ENCODE measurements at regions not wholly inside any gene's neighbourhood (a gene's known extent, or its start where the extent isn't known, plus 50 kb on each side); places are given as distances from the start of the nearest gene placed in this dataset.
A peak's percentile ranks its signal among the peaks of the same experiment; 100 is the strongest.
"Not testable (repeated sequence)": the region's sequence is repeated elsewhere in the genome, so short reads cannot be mapped to it uniquely, and the experiment has no call there.

DNA sequence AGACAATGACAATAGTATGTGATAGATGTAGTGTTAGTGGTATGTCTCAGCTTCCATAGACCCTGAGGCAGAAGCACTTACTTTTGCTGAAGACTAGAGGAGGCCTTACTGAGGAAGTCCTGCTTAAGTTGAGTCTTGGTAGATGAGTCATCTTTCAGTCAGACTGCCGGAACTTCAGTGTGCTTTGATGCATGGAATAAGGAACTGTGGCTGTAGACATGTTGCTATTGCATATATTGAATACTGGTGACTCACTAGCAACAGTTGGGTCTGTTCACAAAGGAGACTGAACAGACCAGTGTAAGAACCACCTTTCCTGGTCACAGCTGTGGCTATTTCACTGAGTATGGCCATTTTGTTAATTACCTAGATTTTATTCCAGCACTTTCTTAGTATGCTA, 1000.6 kb downstream of the OLFM4 start:
- WGBS (ENCODE audit: low lambda C conversion rate, missing lambda C conversion rate), result 42% methylated on average over 1 of the region's 1 CpG
- H4K20me1 ChIP-seq (ENCODE audit: insufficient read depth, poor library complexity, severe bottlenecking), result no peaks in the 10 kb centered on the region
- no peak for TF ChIP-seq EZH2 (IDR thresholded peaks at IDR 0.05; ENCODE audit: borderline replicate concordance)
- TF ChIP-seq, protein P1, sequence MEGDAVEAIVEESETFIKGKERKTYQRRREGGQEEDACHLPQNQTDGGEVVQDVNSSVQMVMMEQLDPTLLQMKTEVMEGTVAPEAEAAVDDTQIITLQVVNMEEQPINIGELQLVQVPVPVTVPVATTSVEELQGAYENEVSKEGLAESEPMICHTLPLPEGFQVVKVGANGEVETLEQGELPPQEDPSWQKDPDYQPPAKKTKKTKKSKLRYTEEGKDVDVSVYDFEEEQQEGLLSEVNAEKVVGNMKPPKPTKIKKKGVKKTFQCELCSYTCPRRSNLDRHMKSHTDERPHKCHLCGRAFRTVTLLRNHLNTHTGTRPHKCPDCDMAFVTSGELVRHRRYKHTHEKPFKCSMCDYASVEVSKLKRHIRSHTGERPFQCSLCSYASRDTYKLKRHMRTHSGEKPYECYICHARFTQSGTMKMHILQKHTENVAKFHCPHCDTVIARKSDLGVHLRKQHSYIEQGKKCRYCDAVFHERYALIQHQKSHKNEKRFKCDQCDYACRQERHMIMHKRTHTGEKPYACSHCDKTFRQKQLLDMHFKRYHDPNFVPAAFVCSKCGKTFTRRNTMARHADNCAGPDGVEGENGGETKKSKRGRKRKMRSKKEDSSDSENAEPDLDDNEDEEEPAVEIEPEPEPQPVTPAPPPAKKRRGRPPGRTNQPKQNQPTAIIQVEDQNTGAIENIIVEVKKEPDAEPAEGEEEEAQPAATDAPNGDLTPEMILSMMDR (IDR thresholded peaks at IDR 0.05; ENCODE audit: poor library complexity), result no peak
- H3K4me1 ChIP-seq (ENCODE audit: insufficient read depth), result no peaks in the 10 kb centered on the region
- H3K79me2 ChIP-seq, result no peaks in the 10 kb centered on the region
- no peaks in the 10 kb centered on the region for H3K9me2 ChIP-seq (replicated peaks; ENCODE audit: insufficient read depth)
- H3K27ac ChIP-seq, result peak overlapping the region; percentile 36
- no peaks in the 10 kb centered on the region for H3K27me3 ChIP-seq
- H2AFZ ChIP-seq, result no peak overlapping the region
- no peak overlapping the region for H3K4me2 ChIP-seq
- peak; percentile 59 for DNase-seq (ENCODE audit: low spot score)
- H3K4me3 ChIP-seq, result no peak overlapping the region
- no peaks in the 10 kb centered on the region for H3K36me3 ChIP-seq (replicated peaks; ENCODE audit: insufficient read depth, low read depth)
- no peaks in the 10 kb centered on the region for H3K9me3 ChIP-seq (ENCODE audit: low read depth)

DNA sequence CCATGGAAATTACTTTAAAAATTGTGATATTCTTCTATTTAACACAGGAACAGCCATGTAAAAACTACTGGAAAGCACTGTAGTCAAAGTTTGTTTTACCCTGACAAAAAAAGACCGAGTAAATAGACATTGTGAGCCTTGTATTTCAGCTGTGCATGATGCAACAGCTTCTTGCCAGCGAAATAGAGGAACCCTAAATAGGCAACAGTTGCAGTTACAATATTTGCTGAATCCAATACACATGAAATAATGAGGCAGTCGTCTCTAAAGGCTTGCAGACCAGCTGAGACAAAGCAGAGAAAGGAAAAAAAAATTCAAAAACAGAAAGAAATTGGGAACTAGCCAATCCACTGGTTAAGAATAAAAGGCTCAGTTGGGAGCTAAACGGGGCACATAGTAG, 1001.1 kb downstream of the OLFM4 start:
- no peaks in the 10 kb centered on the region for H3K9me3 ChIP-seq (ENCODE audit: low read depth)
- no peaks in the 10 kb centered on the region for H4K20me1 ChIP-seq (ENCODE audit: insufficient read depth, poor library complexity, severe bottlenecking)
- no peaks in the 10 kb centered on the region for H3K4me1 ChIP-seq (ENCODE audit: insufficient read depth)
- no peaks in the 10 kb centered on the region for H3K9me2 ChIP-seq (replicated peaks; ENCODE audit: insufficient read depth)
- H3K4me2 ChIP-seq, result no peak overlapping the region
- no peaks in the 10 kb centered on the region for H3K79me2 ChIP-seq
- 65% methylated on average over 4 of the region's 4 CpGs for WGBS (ENCODE audit: low lambda C conversion rate, missing lambda C conversion rate)
- no peaks in the 10 kb centered on the region for H3K36me3 ChIP-seq (replicated peaks; ENCODE audit: insufficient read depth, low read depth)
- TF ChIP-seq EZH2phosphoT487 (IDR thresholded peaks at IDR 0.05; ENCODE audit: low read depth, severe bottlenecking, unreplicated experiment) (no peak), EZH2 (IDR thresholded peaks at IDR 0.05; ENCODE audit: borderline replicate concordance) (no peak)
- TF ChIP-seq, protein P1 (IDR thresholded peaks at IDR 0.05; ENCODE audit: poor library complexity), result no peak
- H3K4me3 ChIP-seq, result no peak overlapping the region
- H2AFZ ChIP-seq, result no peak overlapping the region
- DNase-seq (ENCODE audit: low spot score), result no peak
- H3K27ac ChIP-seq, result peak overlapping the region; percentile 36
- no peaks in the 10 kb centered on the region for H3K27me3 ChIP-seq

DNA sequence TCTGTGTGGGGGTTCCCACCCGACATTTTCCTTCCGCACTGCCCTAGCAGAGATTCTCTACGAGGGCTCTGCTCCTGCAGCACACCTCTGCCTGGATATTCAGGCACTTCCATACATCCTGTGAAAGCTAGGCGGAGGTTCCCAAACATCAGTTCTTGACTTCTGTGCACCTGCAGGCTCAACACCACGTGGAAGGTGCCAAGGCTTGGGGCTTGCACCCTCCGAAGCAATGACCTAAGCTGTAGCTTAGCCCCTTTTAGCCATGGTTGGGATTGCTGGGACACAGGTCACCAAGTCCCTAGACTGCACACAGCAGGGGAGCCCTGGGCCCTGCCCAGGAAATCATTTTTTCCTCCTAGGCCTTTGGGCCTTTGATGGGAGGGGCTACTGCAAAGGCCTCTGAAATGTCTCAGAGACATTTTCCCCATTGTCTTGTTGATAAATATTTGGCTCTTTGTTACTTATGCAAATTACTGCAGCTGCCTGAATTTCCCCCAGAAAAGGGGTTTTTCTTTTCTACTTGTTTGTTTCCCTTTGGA, 1004.8 kb downstream of the OLFM4 start:
- no peaks in the 10 kb centered on the region for H3K9me2 ChIP-seq (replicated peaks; ENCODE audit: insufficient read depth)
- no peak overlapping the region for H3K27ac ChIP-seq
- no peak for TF ChIP-seq EZH2 (IDR thresholded peaks at IDR 0.05; ENCODE audit: borderline replicate concordance)
- TF ChIP-seq, protein P1 (IDR thresholded peaks at IDR 0.05; ENCODE audit: poor library complexity), result no peak
- no peak for TF ChIP-seq EZH2phosphoT487 (IDR thresholded peaks at IDR 0.05; ENCODE audit: low read depth, severe bottlenecking, unreplicated experiment)
- WGBS (ENCODE audit: low lambda C conversion rate, missing lambda C conversion rate), result 80% methylated on average over 6 of the region's 6 CpGs
- H3K36me3 ChIP-seq (replicated peaks; ENCODE audit: insufficient read depth, low read depth), result no peaks in the 10 kb centered on the region
- no peaks in the 10 kb centered on the region for H4K20me1 ChIP-seq (ENCODE audit: insufficient read depth, poor library complexity, severe bottlenecking)
- H3K27me3 ChIP-seq, result no peaks in the 10 kb centered on the region
- no peaks in the 10 kb centered on the region for H3K4me1 ChIP-seq (ENCODE audit: insufficient read depth)
- H3K4me3 ChIP-seq, result no peak overlapping the region
- H3K9me3 ChIP-seq (ENCODE audit: low read depth), result no peaks in the 10 kb centered on the region
- H3K79me2 ChIP-seq, result no peaks in the 10 kb centered on the region
- no peak overlapping the region for H3K4me2 ChIP-seq
- H2AFZ ChIP-seq, result no peak overlapping the region
- DNase-seq (ENCODE audit: low spot score), result no peak

DNA sequence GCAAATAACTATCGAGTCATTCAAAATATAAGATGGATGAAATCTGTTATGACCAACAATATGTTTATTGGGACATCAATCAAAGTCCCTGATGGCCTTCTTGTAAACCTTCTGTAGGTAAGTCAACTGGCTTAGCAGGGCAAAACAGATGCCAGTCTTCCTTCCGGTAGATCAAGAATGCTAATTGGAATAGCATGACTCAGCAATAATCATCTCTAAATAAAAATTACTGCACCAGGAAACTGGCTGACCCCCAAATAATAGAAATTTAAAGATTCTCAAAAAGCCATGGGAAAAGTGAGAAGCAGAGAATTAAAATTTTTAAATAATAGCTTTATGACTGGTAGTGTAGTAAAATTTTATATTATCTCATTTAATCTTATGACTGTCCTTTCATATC, 1005.4 kb downstream of the OLFM4 start:
- Histone ChIP-seq H3K79me2 (no peaks in the 10 kb centered on the region), H3K4me3 (no peak overlapping the region), H3K9me2 (replicated peaks; ENCODE audit: insufficient read depth) (no peaks in the 10 kb centered on the region), H3K4me1 (ENCODE audit: insufficient read depth) (no peaks in the 10 kb centered on the region), H4K20me1 (ENCODE audit: insufficient read depth, poor library complexity, severe bottlenecking) (no peaks in the 10 kb centered on the region), H3K27ac (no peak overlapping the region), H2AFZ (no peak overlapping the region), H3K27me3 (no peaks in the 10 kb centered on the region), H3K4me2 (no peak overlapping the region), H3K9me3 (ENCODE audit: low read depth) (no peaks in the 10 kb centered on the region), H3K36me3 (replicated peaks; ENCODE audit: insufficient read depth, low read depth) (no peaks in the 10 kb centered on the region)
- no peak for DNase-seq (ENCODE audit: low spot score)
- WGBS (ENCODE audit: low lambda C conversion rate, missing lambda C conversion rate), result 97% methylated on average over 2 of the region's 2 CpGs
- TF ChIP-seq EZH2 (IDR thresholded peaks at IDR 0.05; ENCODE audit: borderline replicate concordance) (no peak), EZH2phosphoT487 (IDR thresholded peaks at IDR 0.05; ENCODE audit: low read depth, severe bottlenecking, unreplicated experiment) (no peak)
- TF ChIP-seq, protein P1 (IDR thresholded peaks at IDR 0.05; ENCODE audit: poor library complexity), result no peak

DNA sequence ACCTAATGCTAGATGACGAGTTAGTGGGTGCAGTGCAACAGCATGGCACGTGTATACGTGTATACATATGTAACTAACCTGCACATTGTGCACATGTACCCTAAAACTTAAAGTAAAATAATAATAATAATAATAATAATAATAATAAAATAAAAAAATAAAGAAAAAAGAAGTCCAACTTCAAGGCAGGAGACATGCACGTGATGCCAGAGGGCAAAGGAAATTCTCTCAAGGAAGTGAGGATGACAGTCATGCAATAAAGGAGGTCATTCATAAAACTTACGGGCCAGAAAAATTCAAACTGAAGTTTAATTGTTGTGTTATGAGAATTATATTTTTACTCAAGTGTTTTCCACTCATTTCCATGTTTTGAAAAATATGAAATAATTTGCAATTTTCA, 1028.8 kb downstream of the OLFM4 start:
- H2AFZ ChIP-seq, result not testable (repeated sequence)

More for the DNA sequence above, 1028.8 kb downstream of the OLFM4 start:
- 98% methylated on average over 5 of the region's 5 CpGs for WGBS (ENCODE audit: low lambda C conversion rate, missing lambda C conversion rate)
- not testable (repeated sequence) for H4K20me1 ChIP-seq (ENCODE audit: insufficient read depth, poor library complexity, severe bottlenecking); H3K9me3 ChIP-seq (ENCODE audit: low read depth); DNase-seq (ENCODE audit: low spot score); H3K4me3 ChIP-seq; H3K4me1 ChIP-seq (ENCODE audit: insufficient read depth); H3K79me2 ChIP-seq; H3K9me2 ChIP-seq (replicated peaks; ENCODE audit: insufficient read depth); H3K4me2 ChIP-seq; H3K27ac ChIP-seq; H3K27me3 ChIP-seq; H3K36me3 ChIP-seq (replicated peaks; ENCODE audit: insufficient read depth, low read depth)

Data from hepatocyte (in vitro differentiated cells).